Osteoblast (primary cell): ENCODE measurements at regions not wholly inside any gene's neighbourhood (a gene's known extent, or its start where the extent isn't known, plus 50 kb on each side); places are given as distances from the start of the nearest gene placed in this dataset.

Experiments
- DNase-seq: peaks from one replicate; pipeline ENCODE4 v3.0.0; 2011; ENCODE audit warnings: low spot score, mixed read lengths; ENCODE audit not compliant: insufficient read length; ENCODE audit errors: missing footprints
- H2AFZ ChIP-seq: 2 replicates; pipeline ENCODE4 v1.6.0; 2011; ENCODE audit warnings: mild to moderate bottlenecking, low read length
- H3K27ac ChIP-seq: 2 replicates; pipeline ENCODE4 v1.5.1; 2011; ENCODE audit warnings: mild to moderate bottlenecking, low read depth, low read length, moderate library complexity
- H3K27me3 ChIP-seq: 2 replicates; pipeline ENCODE4 v1.6.0; 2012; ENCODE audit warnings: mild to moderate bottlenecking, control low read depth, inconsistent platforms, low read length, moderate library complexity; ENCODE audit not compliant: insufficient read depth
- H3K36me3 ChIP-seq: 2 replicates; pipeline ENCODE4 v1.5.1; 2011; ENCODE audit warnings: mild to moderate bottlenecking, low read length, control low read depth, moderate library complexity; ENCODE audit not compliant: insufficient read depth
- H3K4me1 ChIP-seq: 2 replicates; pipeline ENCODE4 v1.5.1; 2011; ENCODE audit warnings: mild to moderate bottlenecking, low read length, control low read depth, moderate library complexity; ENCODE audit not compliant: insufficient read depth
- H3K4me2 ChIP-seq: 2 replicates; pipeline ENCODE4 v1.6.0; 2011; ENCODE audit warnings: mild to moderate bottlenecking, low read length; ENCODE audit not compliant: insufficient read depth
- H3K4me3 ChIP-seq: fragments of 200-600 bp; sonication (generic); 3 replicates; pipeline ENCODE4 v1.5.1; 2012; ENCODE audit warnings: mild to moderate bottlenecking, low read length, inconsistent platforms; ENCODE audit not compliant: insufficient read depth
- H3K79me2 ChIP-seq: 2 replicates; pipeline ENCODE4 v1.6.0; 2012; ENCODE audit warnings: mild to moderate bottlenecking, low read length, control low read depth, inconsistent platforms; ENCODE audit not compliant: insufficient read depth
- H3K9me3 ChIP-seq: 2 replicates; pipeline ENCODE4 v1.5.1; 2011; ENCODE audit warnings: low read depth, low read length, control low read depth
- H4K20me1 ChIP-seq: 2 replicates; pipeline ENCODE4 v1.6.0; 2012; ENCODE audit warnings: mild to moderate bottlenecking, low read length, control low read depth; ENCODE audit not compliant: insufficient read depth
- TF ChIP-seq, protein P1 (sequence below): IDR thresholded peaks from 2 replicates; pipeline ENCODE4 v1.5.1; 2011; ENCODE audit warnings: mild to moderate bottlenecking, low read depth, low read length, moderate library complexity; ENCODE audit errors: extremely low read depth

DNA sequence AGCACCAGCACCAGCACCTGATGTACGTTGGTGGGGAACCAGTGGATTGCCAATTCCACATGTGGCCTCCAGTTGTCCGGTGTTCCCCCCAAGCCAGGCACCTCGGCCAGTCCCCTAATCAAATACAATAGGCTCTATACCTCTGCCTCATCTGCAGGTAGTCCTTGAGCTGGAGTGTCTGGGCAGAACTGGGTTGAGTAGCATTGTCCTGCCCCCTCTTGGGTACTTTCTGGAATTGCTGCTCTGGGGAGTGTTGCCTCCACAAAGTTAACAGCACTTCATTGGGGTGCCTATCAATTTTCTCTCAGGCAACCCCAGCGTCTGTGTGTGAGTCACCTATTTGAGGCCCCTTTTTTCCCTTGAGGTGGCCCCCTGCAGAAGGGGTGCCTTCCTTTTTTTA is 413.0 kb upstream of the LARGE1 start:
- no peak overlapping the region for H3K4me3 ChIP-seq
- no peak for DNase-seq
- no peaks in the 10 kb centered on the region for H3K36me3 ChIP-seq
- H3K79me2 ChIP-seq: no peaks in the 10 kb centered on the region
- peaks cover 2% of the 10 kb centered on the region for H3K9me3 ChIP-seq
- H2AFZ ChIP-seq: no peak overlapping the region
- H3K4me1 ChIP-seq: no peaks in the 10 kb centered on the region
- TF ChIP-seq, protein P1, sequence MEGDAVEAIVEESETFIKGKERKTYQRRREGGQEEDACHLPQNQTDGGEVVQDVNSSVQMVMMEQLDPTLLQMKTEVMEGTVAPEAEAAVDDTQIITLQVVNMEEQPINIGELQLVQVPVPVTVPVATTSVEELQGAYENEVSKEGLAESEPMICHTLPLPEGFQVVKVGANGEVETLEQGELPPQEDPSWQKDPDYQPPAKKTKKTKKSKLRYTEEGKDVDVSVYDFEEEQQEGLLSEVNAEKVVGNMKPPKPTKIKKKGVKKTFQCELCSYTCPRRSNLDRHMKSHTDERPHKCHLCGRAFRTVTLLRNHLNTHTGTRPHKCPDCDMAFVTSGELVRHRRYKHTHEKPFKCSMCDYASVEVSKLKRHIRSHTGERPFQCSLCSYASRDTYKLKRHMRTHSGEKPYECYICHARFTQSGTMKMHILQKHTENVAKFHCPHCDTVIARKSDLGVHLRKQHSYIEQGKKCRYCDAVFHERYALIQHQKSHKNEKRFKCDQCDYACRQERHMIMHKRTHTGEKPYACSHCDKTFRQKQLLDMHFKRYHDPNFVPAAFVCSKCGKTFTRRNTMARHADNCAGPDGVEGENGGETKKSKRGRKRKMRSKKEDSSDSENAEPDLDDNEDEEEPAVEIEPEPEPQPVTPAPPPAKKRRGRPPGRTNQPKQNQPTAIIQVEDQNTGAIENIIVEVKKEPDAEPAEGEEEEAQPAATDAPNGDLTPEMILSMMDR: no peak
- H4K20me1 ChIP-seq: no peaks in the 10 kb centered on the region
- no peaks in the 10 kb centered on the region for H3K27me3 ChIP-seq
- no peak overlapping the region for H3K27ac ChIP-seq
- no peak overlapping the region for H3K4me2 ChIP-seq

DNA sequence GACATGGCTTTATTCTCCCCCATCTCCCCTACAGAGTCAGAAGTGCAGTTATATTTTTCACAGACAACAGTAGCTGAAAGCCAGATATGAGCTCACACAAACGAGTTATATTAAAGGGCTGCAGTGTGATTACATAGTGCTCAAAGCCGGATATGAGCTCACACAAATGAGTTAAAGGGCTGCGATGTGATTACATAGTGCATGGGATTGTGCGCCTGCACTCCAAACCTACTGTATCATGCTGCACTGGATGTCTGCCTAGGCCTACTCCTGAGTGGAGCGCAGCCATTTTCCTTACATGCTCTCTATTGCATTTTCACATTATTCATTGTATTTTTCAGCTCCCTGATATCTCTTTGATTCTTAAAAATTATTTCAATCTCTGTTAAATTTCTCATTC is 414.6 kb upstream of the LARGE1 start:
- Histone ChIP-seq H3K27me3 (no peaks in the 10 kb centered on the region), H3K4me1 (no peaks in the 10 kb centered on the region), H3K4me3 (no peak overlapping the region), H3K4me2 (no peak overlapping the region), H3K79me2 (no peaks in the 10 kb centered on the region), H3K27ac (no peak overlapping the region), H3K9me3 (peaks cover 2% of the 10 kb centered on the region), H3K36me3 (no peaks in the 10 kb centered on the region), H4K20me1 (no peaks in the 10 kb centered on the region), H2AFZ (no peak overlapping the region)
- DNase-seq: no peak
- TF ChIP-seq, protein P1: no peak

DNA sequence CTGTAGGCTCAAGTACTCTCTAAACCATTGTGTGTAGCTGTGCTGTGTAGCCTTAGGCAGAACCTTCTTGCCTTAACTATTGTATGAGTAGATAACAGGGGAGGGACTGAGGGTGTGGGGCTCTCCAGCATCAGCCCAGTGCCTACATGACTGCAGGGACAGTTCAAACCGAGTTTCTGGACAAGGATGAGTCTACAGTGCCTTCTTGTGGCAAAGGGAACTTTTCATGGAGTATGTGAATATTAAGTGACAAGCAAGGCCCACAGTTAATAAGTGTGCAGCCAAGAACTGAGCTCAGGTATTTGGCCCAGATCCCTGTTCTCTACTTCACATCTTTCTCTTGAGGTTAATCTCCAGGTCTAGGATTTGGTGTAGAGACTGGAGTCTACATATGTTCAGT is 424.4 kb upstream of the LARGE1 start:
- H3K27me3 ChIP-seq: no peaks in the 10 kb centered on the region
- peaks cover 3% of the 10 kb centered on the region for H3K9me3 ChIP-seq
- no peaks in the 10 kb centered on the region for H3K79me2 ChIP-seq
- TF ChIP-seq, protein P1: no peak
- no peak overlapping the region for H3K4me3 ChIP-seq
- no peaks in the 10 kb centered on the region for H4K20me1 ChIP-seq
- H2AFZ ChIP-seq: no peak overlapping the region
- H3K36me3 ChIP-seq: no peaks in the 10 kb centered on the region
- H3K4me1 ChIP-seq: no peaks in the 10 kb centered on the region
- DNase-seq: no peak
- no peak overlapping the region for H3K4me2 ChIP-seq
- H3K27ac ChIP-seq: no peak overlapping the region

DNA sequence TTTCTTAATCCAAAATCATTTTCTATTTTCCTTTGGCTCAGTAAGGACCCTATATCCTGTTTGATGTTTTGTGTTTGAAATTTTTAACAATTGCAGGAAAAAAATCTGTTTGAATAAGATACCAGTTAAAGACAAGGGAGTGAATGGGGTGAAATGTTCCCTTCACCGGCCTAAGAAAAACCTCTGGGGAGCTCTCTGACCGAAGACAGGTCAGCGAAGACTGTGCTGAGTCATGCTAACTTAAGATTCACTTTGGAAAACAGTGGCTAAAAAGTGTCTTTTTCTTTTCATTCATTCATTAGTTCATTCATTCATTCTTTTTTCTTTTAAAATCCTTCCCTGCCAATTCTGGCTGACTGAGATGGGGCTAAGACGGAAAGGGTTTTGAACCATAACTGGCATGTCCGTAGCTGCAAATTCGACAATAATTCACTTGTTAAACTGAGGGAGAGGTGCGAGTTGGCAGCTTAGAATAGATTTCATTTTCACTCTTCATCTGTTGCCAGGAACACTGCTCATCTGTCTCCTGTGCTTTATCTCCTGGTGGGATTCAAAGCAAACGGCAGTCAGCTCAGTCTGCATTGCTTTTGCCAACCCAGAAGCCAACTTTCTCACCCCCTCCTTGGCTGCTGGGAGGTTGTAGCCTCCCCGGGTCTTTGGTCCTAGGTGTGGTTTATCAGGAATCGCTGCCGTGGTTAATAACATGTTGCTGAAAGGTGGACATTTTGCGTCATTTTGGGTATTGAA is 434.0 kb upstream of the LARGE1 start:
- no peak for DNase-seq
- TF ChIP-seq, protein P1: no peak

More for the DNA sequence above, 434.0 kb upstream of the LARGE1 start:
- Histone ChIP-seq H3K4me3 (no peak overlapping the region), H3K79me2 (no peaks in the 10 kb centered on the region), H2AFZ (no peak overlapping the region), H3K27me3 (no peaks in the 10 kb centered on the region), H3K4me2 (no peak overlapping the region), H3K9me3 (no peaks in the 10 kb centered on the region), H3K27ac (no peak overlapping the region), H4K20me1 (no peaks in the 10 kb centered on the region), H3K36me3 (no peaks in the 10 kb centered on the region), H3K4me1 (no peaks in the 10 kb centered on the region)
